ENCODE measurements at regions not wholly inside any gene's neighbourhood (a gene's known extent, or its start where the extent isn't known, plus 50 kb on each side); places are given as distances from the start of the nearest gene placed in this dataset.
"Not testable (repeated sequence)": the region's sequence is repeated elsewhere in the genome, so short reads cannot be mapped to it uniquely, and the experiment has no call there.

DNA sequence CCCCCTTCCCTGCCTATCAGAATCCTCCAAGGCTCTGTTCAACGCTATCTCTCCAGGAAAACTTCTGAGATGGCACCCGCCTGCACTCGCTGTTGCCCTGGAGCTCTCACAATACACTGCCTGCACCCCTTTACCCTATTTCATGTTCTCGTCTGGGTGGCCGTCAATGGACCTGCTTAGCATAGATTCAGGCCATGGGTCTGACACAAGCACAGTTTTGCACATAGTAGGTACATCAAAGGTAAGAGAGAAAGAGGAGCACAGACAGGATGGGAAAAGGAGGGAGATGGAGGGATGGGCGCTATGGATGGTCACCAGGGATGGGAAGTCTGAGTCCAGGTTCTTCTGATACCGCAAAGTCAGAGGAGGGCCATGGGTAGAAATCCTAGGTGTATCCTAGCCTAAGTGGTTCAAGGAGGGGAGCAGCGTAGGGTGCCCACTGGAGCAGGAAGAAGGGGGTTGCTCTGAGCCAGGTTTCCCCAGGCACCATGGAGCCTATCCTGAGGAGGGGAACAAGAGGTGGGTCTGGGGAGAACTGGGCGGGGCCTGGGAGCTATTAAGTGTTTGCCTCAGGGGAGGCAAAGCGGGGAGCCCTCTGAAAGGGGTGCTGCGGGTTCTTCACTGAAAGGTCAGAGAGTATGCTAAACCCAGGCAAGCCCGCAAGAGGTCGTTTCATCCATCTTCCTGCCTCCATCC is 89.3 kb downstream of the MRPL14 start:
- no peak for DNase-seq

DNA sequence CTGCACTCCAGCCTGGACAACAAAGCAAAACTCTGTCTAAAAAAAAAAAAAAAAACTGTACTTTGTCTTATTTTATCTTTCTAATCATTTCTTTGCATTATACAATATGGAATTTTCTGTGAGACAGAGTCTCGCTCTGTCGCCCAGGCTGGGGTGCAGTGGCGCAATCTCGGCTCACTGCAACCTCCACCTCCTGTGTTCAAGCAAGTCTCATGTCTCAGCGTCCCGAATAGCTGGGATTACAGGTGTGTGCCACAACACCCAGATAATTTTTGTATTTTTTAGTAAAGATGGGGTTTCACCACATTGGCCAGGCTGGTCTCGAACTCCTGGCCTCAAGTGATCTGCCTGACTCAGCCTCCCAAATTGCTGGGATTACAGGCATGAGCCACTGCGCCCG is 90.0 kb downstream of the MRPL14 start:
- not testable (repeated sequence) for DNase-seq

DNA sequence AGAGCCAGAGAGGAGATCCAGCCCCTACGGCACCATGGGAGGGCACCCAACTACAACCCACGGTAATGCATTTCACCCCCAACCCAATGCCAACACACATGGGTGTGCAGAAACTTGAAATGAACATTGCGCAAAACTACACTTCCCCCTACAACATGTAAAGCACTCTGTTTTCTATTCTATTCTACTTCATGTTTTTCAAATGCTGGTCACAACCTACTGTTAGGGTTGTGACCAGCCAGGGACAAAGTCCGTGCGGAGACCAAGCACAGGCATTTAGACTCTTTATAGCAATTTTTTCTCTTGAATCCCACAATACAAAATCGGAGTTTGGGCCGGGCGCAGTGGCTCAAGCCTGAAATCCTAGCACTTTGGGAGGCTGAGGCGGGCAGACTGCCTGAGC is 90.6 kb downstream of the MRPL14 start:
- DNase-seq, result no peak

DNA sequence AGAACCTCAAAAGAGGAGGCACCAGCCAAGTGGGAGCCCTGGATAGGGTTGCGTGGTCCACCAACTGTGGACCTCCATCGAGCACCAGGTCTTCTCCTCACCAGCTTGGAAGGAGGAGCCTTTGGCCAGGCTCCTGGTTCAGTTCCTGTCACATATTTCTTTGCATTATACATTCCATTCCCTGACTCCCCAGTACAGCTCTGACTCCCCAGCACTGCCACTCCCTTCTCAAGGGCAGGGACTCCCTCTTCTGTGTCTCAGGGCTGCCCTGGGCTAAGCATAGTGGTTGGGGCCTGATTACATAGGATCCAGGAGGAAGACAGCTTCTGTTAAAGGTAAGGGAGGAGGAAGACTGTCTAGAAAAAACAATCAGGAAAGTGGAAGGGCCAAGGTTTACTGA is 91.1 kb downstream of the MRPL14 start:
- DNase-seq, result no peak

GRCh38 chr6:44035621-44036020 is 91.6 kb downstream of the MRPL14 start:
- DNase-seq, result no peak

DNA sequence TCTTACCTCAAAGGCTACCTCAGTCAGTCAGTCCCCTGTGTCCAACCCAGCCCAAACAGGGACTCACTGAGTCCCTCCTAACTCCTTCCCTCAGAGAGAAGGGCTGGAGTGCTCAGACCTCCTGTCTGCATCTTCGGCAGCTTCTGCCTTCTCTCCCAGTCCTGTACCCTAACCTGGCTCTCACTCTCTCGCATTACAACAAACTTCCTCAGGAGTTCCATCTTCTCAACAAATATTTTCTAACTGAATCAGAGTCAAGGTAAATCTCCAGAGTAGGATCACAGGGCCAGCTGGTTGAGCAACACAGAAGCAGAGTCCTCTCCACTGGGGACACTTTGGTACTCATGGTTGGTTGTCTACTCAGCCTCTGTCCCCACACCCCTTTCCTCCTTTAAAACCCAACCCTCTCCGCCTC is 92.3 kb downstream of the MRPL14 start:
- DNase-seq, result no peak

GRCh38 chr6:44034391-44034861 is 92.8 kb downstream of the MRPL14 start:
- DNase-seq, result no peak

DNA sequence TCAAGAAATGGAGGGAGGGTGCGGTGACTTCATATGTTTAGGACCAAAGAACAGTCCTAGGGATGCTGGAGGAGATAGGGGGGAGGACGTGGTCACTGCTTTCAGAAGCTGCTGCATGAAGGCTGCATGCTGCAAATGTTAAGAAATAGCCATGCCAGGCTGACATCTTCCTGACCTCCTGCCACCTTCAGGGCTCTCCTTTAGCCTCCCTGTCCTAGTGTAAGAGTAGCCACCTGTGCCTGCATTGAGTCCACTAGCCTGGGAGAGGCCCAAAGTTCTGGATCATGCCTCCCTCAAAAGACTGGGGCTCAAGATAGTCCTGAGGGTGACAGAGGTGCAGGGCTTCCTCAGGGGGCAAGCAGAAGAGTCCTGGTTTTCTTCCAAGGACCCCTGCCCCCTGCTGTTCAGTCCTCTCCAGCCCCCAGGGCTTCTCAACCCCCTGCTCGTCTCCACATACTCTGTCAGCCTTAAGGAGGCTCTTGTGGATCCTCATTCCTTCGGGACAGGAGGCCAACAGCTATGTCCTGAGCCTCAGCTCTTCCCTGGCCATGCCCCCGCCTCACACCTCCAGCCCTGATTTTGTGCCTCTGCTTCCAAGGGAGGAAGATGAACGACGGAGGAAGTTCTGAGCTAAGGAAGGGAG is 96.3 kb downstream of the MRPL14 start:
- DNase-seq, result no peak

DNA sequence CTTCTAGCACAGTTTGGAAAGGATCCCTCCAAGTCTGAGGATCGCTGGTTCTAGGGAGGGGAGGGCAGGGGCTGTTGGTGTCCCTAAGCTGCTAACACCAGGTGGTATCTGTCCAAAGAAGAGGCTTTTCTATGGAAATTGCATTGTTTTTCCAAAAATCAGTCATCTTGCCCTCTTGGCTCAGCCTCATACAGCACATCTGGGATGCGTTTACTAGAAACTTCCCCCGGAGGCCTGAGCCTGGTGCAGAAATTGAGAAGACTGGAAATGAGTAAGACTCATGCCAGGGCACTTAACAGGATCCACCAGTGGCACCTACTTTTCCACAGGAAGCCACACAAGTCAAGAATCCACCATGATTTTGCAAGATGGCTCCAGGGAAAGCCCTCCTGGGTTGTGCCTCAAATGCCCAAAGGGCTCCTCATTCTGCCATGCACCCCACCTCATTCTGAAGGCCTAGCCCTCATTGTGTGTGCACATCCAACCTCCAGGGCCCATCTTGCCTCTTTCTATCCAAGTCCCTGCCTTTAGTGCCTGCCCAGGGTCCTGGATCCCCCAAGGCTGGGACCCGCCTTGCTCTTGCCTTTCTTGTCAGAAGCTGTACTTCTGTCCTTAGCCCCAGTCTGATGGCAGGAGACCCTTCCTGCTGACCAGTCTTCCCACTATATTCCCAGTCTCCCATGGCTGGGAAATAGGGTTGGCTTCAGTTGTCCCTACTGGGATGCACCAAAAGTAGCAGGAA is 97.6 kb downstream of the MRPL14 start:
- no peak for DNase-seq

DNA sequence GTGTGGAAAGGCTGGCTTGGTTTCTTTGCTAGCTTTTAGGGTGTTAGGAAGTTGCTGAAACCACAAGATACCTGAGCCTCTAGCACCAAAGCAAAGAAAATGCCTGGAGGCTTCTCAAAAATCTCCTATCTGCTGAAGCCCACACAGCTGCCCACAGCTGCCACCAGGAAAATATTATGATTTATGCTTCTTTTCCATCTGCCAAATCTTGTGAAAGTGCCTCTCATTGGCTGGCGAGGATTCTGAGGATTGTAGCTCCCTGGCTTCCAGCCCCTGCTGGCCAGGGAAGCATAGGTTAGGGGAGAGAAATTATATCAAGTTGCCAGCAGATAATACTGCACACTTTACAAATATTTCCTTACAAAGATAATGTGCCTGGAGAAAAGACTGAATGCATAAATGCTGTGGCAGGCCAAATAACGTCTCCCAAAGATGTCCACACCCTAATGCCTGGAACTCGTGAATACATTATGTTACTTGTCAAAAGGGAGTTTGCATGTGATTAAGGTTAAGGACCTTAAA is 98.4 kb downstream of the MRPL14 start:
- DNase-seq, result no peak

DNA sequence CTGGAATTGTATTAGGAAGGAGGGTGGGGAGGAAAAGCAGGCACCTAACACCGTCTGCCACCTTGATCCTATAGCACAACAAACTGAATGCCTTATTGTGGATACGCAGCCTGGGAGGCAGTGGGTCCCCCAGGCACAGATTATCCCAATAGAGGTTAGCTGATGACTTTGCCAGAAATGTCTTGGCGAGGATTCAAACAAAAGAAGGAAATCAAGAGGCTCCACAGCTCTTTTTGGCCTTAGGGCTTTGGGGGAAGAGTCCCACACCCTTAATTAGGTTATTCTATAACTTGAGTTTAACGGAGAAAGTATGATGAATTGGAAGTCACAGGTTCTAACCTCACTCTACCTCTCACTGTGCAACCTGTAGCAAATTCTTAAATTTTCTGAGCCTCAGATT is 102.0 kb downstream of the MRPL14 start:
- DNase-seq, result no peak

DNA sequence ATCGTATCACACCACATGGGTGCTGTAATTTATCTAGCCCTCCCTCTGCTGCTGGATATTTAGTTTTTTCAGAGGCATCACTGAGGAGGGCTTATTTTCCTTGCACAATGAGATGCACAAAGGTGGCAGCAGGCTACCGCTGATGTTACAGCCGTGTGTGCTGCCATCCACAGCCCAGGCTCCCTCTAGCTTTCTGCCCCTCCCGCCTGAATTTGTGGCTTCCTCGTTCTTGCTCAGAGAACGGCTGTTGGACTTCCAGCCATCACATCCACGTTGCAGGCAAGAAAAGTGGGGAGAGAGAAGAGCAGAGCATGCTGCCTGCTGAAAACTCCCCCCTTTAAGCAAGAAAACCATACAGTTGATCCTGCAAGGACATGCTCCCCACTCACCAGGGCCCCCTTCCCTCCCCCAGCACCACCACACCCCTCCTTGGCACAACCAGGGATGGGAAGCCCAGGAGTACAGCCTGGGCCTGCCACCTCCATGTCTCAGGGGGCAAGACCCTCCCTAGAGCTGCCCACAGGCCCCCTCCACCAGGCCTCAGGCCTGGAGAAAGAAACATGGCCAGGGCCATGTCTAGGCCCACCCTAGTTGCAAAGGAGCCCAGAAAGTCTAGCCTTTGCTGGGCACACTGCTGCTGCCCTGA is 102.6 kb downstream of the MRPL14 start:
- DNase-seq, result no peak

GRCh38 chr6:44023586-44024454 is 103.4 kb downstream of the MRPL14 start:
- DNase-seq, result no peak

- no peak for DNase-seq
These were observed 104.4 kb downstream of the MRPL14 start for GRCh38 chr6:44022671-44023352.

- DNase-seq, result no peak
These were observed 105.0 kb downstream of the MRPL14 start for GRCh38 chr6:44022296-44022661.

- no peak for DNase-seq
These were observed 105.5 kb downstream of the MRPL14 start for GRCh38 chr6:44021589-44022295.

DNA sequence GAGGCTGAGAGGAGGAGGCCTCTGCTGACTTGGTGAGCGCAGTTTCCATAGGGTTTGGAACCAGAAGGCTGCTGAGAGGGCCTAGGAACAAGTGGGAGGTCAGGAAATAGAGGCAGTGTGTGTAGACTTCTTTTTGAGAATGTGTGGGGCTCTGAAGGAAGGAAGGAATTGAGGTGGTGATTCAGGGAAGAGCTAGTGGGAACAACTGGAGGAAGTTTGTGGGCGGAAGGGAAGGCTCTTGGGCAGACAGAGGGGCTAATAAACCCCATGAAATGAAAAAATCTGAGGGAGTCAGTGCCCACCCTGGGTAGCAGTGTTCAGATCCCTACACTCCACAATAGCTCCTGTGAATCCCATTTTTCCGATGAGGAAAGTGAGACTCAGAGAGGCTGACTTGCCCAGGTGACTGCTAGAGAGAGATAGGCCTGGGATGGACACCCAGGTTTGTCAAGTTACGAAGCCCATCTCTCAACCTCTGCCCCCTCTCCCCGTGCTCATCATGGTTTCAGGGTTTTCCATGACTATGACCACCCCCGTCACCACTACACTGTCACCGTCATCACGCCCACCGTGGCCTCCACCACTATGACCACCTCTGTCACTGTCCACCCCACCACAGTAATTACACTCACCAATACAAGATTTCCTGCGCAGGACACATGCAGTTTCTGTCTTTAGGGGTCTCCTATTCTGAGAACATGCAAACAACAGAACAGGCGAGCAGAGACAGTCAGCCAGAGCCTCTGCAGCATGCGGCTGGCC is 106.4 kb downstream of the MRPL14 start:
- DNase-seq, result no peak

GRCh38 chr6:44020148-44020547 is 107.1 kb downstream of the MRPL14 start:
- no peak for DNase-seq

- not testable (repeated sequence) for DNase-seq
These were observed 109.9 kb downstream of the MRPL14 start for GRCh38 chr6:44017307-44017706.
